Body of pancreas (tissue), 4 donors: ENCODE measurements at regions not wholly inside any gene's neighbourhood (a gene's known extent, or its start where the extent isn't known, plus 50 kb on each side); places are given as distances from the start of the nearest gene placed in this dataset.

Source experiments
- CTCF ChIP-seq, 7 experiments: fragments of 450-650 bp in 4 of 7; fragments of 200-600 bp in 3 of 7; sonication (generic) in 3 of 7; IDR thresholded peaks; one replicate each; pipeline ENCODE4 v1.5.1; 2016 to 2019; ENCODE audit warnings: antibody characterized with exemption in 7 of 7
- POLR2A ChIP-seq, 3 donors: fragments of 450-650 bp; IDR thresholded peaks; one replicate each; pipeline ENCODE4 v1.6.1; 2016; ENCODE audit warnings: antibody characterized with exemption in 3 of 3, mild to moderate bottlenecking in 2 of 3

GRCh38 chr9:85178474-85178873 lies 508.9 kb downstream of the NTRK2 start:
- no peak for TF ChIP-seq CTCF (IDR thresholded peaks at IDR 0.05)
- no peak for TF ChIP-seq POLR2A (IDR thresholded peaks at IDR 0.05)
